Islet precursor cell (in vitro differentiated cells): ENCODE measurements at regions not wholly inside any gene's neighbourhood (a gene's known extent, or its start where the extent isn't known, plus 50 kb on each side); places are given as distances from the start of the nearest gene placed in this dataset.
"Not testable (repeated sequence)": the region's sequence is repeated elsewhere in the genome, so short reads cannot be mapped to it uniquely, and the experiment has no call there.

ENCODE experiments used
- DNase-seq: peaks from one replicate; pipeline ENCODE4 v3.0.0-alpha.2; 2018

DNA sequence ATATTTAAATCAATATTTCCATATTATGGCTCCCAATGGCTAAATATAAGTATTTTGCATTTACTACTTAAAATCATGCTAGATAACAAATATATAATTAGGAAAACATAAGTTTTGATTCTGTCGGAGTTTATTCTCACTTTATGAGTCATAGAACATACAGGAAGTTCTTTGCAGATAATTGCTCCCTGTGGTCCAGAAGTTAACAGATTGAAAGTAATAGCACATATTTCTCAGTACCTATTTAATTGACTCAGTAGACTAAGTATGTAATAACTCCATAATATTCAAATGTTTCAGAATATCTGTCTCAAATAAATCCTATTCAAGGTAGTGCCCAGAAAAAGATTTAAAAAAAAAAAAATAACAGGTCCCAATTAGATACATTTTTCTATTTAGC is 806.0 kb upstream of the ATXN7L3B start:
- DNase-seq, result no peak

DNA sequence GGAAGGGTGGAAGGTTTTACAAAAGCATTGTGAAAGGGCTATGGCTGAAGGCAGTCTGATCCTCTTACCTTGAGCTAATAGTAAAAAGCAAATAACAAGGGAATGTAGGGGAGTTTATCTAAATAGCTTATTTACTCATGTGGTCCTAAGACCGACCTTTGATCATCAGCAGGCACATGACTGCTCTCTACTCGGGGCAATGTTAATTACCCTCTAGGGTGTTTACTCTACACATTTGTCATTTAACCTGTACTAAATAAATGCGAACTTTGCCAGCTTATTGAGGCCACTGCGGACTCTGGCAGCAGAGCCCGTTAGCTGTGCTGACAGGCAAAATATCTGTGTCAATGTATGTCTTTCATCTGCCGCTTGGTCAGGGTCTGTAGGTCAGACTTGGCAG is 768.3 kb upstream of the ATXN7L3B start:
- DNase-seq, result no peak

DNA sequence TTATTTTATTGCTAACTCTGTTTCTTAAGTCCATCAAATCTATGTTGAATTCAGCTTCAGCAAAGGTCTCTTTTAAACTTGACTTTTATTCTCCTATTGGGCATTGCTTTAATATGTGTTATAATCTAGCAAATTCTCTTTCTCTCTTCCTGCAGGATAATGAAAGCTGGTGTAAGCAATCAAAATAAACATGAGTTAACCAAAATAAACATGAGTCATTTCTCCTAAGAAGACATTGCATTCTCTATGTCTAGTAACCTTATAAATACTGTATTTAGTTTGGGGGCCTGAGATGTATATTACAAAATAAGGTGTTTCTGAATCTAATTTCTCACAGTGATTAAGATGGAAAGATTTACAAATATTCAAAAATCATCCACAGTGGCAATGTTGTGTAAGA is 739.1 kb upstream of the ATXN7L3B start:
- no peak for DNase-seq

DNA sequence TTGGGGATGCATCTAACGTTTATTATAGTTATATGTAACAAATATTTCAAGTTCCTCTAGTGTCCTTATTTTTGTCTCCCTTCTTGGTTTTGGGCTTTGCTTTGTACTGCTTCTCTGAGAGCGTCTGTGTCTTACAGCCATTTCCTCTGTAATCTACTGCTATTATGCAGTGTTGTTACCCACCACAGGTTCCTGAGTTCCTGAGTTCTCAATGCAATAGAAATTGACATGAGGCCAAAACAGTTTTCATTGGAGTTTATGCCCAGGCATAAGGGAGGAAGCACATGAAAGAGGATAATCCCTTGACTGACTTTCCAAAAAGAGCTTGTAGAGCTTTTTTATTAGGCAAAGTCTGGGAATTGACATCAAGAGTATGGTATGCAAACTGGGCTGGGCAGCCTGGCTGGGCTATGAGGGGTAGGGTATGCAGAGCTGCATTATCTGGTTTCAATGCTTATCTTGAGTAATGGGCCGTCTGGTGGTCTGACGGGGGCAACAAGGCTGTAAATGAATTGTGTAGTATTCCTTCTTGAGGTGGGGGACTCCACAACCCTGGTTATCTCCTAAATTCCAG is 722.5 kb upstream of the ATXN7L3B start:
- DNase-seq, result peak; percentile 88

DNA sequence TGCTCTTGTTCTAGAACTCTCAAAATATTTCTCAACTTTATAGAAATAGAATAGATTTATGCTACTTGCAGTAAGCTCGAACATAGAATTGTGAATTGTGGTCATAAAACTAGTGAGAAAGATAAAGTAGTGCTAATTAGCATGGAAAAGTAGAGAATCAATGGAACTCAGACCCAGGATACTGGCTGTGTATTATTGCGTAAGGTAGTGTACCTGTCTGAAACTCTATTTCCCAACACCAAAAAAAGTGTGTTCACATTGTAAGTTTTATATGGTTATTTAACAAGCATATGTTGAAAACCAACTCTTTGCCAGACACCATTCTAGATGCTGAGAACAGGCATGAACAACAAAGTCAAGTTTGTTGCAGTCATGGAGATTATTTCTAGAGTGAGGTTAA is 720.5 kb upstream of the ATXN7L3B start:
- no peak for DNase-seq

DNA sequence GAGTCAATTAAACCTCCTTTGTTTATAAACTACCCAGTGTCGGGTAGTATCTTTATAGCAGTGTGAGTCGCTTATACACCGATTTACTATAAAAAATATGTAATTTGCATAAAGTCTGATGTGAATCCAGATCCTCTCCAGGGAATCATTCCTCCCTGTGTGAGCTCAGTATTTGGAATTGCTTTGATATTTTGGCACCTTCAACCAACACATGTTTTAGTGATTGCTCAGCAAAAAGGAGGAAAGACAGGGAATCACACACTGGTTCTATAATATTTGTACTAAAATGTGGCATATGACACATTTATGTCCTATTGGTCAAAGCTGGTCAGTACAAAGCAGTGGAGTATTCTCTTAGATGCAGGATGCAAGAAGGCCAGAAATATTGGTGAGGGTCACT is 703.9 kb upstream of the ATXN7L3B start:
- DNase-seq, result no peak

DNA sequence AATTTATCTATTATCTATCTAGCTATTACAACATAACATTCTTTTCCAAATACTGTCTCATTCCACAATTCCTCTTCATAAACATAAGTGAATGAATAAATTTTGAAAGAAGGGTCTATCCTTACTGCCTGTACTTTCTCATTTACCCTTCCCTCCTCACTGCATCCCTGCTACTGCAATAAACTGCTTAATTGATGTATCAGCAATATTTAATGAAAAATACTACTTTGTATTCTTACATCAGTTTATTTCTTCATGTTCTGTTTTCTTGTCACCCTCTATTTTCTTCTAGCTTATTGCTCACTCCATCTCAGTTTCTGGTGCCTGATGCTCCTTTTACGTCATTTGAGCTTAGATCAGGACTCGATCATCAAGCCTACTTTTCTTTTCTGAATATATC is 695.7 kb upstream of the ATXN7L3B start:
- DNase-seq, result no peak

DNA sequence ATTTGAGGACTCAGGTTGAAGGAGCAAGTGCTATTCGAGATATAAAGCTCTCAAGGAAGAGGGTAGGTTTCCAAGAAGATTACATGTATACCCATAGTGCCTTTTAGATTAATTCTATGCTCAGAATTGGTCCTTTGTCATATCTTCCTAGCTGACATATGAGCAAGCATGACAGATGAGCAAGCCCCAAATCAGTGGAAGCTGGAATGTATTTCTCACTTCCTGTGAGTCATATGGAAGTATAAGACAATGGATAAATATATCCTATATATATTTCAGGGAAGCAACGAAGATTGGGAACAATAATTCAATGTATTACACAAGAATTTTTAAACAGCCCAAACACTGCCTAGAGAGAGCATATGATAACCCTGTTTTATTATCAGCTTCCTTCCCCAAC is 674.1 kb upstream of the ATXN7L3B start:
- DNase-seq, result no peak

DNA sequence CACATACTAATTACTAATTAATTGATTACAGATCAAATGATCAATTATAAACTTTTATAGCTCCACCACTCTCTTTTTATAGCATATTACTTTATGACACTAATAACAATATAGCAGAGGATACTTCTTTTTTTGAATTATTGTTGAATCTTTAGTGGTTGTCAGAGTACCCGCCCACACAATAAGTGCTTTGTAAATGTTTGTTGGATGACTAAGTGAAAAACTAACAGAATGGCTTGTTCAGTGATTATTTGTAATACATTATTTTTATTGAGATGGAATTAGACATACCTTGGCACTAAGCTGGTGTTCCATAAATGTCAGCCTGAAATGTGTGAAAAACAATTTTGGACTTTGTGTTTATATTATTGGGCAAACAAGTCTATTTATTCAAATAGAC is 670.5 kb upstream of the ATXN7L3B start:
- no peak for DNase-seq

DNA sequence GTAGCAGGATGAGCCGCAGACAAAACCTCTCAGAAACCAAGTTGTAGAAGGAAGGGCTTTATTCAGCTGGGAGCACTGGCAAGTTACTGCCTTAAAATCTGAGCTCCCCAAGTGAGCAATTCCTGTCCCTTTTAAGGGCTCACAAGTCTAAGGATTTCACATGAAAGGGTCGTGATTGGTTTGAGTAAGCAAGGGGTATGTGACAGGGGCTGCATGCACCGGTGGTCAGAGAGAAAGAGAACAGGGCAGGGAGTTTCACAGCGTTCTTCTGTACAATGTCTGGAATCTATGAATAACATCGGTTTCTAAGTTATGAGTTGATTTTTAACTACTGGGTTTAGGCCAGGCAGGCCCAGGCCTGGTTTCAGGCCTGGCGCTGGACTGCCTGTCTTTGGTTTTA is 660.3 kb upstream of the ATXN7L3B start:
- not testable (repeated sequence) for DNase-seq

DNA sequence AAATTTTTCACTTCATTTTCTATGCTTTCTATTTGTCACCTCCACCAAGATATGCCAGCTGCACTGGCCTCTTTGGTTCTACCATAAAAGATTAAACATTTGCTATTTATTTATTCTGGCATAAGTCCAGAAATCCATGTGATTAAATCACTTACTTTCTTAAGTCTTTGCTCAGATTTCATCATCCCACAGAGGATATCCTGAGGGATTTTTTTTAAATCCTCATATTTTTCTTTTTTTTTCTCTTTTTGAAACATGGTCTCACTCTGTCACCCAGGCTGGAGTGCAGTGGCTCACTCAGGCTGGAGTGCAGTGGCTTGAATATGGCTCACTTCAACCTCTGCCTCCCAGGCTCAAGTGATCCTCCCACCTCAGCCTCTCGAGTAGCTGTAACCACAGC is 645.4 kb upstream of the ATXN7L3B start:
- no peak for DNase-seq

DNA sequence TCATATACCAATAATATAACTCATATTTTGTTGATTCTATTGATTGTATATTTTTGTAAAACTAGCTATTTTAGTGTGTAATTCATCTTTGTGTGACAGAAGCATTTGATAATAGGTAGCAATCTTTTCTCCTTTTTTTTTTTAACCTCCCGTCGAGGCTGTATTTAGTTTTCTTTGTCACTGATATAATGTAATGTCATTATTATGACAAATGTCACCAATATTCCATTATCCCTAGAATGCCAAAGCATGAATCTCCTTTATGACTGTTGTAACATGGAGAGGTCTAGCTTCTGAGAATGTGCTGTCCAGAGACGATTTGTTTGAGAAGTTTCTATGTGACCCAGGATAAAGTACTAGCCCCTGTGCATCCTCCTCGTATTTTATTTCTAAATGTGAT is 639.0 kb upstream of the ATXN7L3B start:
- no peak for DNase-seq

DNA sequence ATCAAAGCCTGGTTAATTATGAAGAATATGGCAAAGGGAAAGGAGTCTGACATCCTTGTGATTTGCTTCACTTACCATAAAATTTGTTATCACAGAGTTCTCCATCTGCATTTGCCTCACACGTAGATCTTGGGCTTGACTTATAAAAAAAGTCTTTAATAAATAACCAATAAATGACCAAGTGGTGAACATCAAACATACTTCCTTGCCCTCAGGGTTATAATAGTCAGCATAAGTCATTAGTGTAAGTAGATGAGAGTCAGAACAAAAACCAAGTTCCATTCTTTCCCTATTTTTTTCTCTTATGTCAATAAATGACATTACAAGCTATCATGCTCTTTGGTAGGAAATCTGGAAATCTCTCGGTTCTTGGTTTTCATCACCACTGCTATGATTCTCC is 635.4 kb upstream of the ATXN7L3B start:
- no peak for DNase-seq

DNA sequence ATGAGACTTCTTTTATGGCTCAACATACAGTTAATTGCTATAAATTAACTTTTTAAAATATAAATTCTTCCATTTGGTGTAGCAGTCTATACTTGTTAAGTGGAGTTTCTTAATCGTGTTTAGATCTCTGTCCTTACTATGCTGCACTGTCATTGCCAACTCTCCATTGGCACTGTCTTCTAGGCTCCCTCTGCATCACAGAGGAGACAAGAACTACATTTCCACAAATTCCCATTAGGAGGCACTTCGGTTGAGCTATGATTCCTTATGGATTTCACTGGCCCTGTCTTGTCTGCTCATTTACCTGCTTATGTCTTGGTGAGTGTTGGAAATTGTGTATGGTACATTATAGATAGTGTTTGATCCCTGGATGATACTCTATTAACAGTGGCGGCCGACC is 630.9 kb upstream of the ATXN7L3B start:
- no peak for DNase-seq

DNA sequence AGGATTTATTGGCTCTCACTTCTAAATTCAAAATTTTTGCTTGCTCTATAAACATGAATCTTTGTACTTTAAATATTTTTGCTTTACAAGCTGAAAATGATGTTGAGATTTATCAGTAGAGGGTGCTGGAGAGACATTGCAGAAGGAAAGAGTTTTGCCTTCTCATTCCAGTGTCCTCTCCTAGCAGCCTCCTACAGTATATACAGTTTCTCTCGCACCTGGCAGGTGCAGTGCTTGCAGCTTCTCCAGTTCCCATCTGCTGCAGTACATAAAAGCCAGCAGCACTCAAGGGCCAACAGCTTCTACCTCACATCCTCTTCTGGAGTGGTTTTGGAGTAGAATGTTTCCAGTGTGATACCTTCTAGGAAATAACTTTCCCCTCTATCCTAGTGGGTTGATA is 601.8 kb upstream of the ATXN7L3B start:
- DNase-seq, result peak; percentile 54

DNA sequence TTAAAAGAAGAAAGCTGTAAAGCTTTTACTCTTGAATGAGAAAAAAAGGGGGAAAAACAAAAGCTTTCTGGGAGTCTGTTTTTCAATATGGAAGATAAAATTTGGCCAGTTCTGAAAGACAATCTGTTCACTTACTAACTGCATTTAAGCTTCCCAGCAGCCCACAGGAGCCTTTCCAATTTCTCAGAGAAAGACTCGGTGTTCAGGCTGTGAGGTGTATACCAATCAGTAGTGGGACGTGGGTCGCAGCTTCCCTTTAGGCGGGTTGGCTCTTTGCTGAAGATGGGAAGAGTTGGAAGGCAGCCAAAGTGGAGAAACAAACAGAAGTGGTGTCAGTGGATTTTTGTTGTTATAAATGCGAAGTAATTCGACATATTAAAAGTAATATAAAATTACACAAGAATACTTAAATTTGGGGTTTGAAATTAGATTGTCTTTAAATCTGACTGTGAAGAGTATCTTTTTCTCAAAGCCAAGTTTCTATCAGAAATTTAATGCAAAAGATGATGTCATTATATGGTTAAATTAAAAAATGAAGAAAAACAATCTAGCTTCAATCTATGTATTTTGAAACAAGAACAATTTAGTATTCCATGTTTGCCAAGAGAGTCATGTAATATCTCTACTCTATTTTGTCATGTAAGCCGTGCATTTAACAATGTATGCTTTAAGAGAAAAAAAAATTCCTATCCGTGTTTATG is 590.2 kb upstream of the ATXN7L3B start:
- DNase-seq, result no peak

DNA sequence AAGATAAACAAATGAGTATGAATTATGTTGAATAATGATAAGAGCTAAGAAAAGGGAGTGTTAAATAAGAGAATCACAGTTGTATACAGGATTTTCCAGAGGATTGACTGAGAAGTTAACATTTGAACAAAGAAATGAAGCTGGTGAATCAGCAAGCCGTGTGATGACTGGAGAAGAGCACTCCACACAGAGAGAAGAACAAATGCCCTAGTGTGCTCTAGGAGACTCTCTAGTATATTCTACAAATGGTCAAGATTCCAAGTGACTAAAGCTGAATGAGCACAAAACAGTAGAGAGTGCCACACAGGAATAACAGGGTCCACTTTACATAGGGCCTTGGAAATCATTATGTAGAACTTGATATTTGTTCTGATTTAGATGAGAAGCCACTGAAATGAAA is 587.1 kb upstream of the ATXN7L3B start:
- no peak for DNase-seq

DNA sequence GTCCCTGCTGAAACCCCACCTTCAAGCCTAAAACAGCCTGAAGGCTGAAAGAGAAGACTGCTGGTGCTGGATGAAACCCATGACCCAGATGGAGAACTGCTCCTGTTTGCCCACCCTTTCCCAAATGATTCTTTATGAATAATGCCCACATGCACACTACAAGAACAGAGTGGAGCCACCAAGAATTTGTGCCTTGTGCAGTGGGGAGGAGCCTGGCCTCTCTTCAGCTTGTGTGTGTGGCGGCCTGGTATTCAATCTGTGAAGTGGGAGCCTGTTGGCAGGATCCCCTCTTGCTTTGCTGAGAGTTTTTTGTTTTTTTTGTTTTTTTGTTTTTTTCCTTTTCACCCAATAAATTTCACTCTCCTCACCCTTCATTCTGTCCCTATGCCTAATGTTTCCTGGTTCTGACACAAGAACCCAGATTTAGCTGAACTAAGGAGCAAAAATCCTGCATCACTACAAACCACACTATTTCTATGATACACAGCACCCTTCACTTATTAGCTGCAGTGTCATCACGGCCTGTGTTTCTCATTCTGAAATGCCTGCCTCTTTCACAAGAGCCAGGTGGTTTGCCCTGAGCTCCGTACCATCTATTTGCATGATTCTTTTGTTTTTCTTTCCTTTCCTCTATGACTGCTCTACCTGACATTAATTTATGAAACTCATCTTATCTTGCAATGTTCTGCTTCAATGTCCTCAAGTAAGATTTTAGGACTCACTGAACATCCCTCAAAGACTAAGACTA is 585.5 kb upstream of the ATXN7L3B start:
- DNase-seq, result no peak

DNA sequence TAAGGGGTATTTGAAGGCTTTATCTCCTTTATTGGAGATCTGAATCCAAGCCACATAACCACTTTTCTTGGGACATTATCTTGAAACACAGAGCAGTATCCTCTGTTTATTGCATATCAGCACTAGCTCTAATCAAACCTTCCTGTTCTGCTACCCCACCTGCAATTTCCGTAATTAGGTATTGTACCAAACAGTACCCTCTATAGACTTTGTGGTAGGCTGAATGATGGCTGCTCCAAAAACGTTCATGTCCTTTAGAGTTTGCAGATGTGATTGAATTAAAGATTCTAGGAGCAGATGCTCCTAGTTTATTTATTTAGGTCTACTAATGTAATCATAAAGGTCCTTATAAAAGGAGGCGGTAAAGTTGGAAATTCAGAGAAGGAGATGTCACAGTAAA is 573.0 kb upstream of the ATXN7L3B start:
- no peak for DNase-seq

DNA sequence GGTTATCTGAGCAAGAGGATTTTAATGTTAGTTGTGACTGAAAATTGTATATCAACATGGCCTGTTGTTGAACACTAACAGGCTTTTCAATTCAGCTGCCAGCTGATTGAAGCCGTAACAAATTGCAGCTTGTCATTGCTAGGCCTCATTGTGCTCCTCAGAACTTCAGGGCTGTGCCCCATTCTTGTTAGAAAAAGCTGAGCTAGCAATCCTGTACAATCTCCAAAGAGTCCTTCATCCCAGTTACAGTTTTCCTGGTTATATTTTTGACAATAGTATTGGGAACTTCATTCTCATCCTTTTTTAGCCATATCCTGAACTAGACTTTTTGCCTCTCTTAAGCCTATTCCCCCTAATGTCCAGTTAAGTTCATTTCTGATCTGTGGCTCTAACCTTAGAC is 564.1 kb upstream of the ATXN7L3B start:
- no peak for DNase-seq

DNA sequence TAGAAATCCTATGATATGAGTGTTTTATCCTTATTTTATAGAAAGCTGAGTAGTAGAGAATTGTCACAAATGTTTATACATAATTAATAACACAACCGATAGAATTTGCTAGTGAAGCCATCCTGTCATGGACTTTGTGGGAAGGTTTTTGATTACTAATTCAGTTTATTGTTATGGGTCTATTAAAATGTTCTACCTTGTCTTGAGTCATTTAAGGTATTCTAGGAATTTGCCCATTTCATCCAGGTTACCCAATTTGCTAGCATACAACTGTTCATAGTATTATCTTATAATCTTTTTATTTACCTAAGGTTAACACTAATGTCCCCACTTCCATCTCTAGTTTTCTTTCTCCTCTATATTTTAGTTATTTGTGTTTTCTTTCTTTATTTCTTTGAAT is 553.1 kb upstream of the ATXN7L3B start:
- no peak for DNase-seq

DNA sequence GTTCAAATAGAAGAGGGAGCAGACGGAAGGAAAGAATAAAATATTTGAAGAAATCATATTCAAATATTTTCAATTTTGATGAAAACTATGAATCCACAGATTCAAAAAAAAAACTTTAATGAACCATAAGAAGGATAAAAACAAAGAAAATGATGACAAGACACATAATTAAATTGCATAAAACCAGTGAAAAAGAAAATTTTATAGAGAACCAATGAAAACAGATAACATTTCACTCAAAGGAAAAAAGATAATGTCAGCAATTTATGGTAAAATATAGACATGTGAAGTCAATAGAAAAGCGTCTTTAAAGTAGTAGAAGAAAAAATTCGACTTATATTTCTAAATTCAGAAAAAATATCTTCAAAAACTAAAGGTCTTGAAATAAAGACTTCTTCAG is 546.5 kb upstream of the ATXN7L3B start:
- no peak for DNase-seq

DNA sequence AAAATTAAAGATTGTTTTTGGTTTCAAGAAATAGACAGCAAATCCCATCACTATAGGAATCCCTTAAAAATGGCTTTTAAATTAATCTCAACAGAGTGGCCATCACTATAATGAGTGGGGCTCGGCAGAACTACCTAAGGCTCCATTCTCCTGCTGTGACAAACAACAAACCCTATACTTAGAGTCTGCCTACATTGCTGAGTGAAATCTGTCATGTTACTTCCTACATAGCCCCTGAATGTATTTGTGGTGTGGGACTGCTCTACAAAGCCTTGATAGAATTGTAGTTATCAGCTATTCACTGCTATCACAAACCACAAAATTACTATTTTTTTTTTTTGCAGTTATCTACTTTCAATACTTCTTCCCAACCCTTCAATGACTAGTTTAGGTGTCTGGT is 538.7 kb upstream of the ATXN7L3B start:
- no peak for DNase-seq

DNA sequence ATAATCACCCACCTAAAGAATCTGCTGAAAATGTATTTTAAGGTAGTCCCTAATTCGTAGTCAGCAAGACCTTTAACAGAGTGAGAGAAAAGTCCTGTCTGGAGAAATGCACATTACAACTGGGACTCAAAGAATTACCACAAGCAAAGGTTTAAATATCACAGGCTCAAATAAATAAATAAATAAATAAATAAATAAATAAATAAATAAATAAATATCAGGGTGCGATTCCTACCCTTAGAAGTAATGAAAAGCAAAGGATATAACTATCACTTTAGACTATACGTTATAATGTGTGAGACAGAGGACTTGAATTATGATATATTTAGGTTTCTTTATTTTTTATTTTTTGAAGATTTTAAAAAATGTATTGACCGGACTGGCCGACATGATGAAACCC is 522.5 kb upstream of the ATXN7L3B start:
- DNase-seq, result no peak

DNA sequence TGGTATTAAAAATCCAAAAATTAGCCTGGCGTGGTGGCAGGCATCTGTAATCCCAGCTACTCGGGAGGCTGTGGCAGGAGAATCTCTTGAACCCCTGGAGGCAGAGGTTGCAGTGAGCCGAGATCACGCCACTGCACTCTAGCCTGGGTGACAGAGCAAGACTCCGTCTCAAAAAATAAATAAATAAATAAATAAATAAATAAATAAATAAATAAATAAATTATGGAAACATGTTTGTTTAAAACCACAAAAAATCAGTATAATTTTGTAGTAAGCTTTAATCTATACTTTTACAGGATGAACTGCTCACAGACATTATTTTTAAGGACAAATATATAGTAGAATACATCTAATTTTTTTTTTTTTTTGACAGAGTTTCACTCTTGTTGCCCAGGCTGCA is 521.3 kb upstream of the ATXN7L3B start:
- DNase-seq, result not testable (repeated sequence)
